AG04450 (cell line): ENCODE measurements at regions not wholly inside any gene's neighbourhood (a gene's known extent, or its start where the extent isn't known, plus 50 kb on each side); places are given as distances from the start of the nearest gene placed in this dataset.

Experiments
- CTCF ChIA-PET: fragments of 300-600, 350-600 bp; formaldehyde crosslinking; extraction: SDS; loops from one replicate; lab custom pipeline; 2022; ENCODE audit warnings: antibody characterized with exemption, inconsistent platforms; lab: Charles Lee
- POLR2A ChIA-PET: fragments of 350-600 bp; formaldehyde crosslinking; extraction: SDS; loops from one replicate; lab custom pipeline; 2021; ENCODE audit warnings: antibody characterized with exemption, inconsistent platforms; lab: Yijun Ruan, JAX
- DNase-seq: peaks from one replicate; pipeline ENCODE4 v3.0.0-alpha.2; 2011; ENCODE audit warnings: low read depth, low spot score
- H3K27ac ChIP-seq: one replicate; pipeline ENCODE4 v1.5.1; 2012; ENCODE audit warnings: low read depth, low read length, control low read depth
- H3K27me3 ChIP-seq: one replicate; pipeline ENCODE4 v1.6.0; 2012; ENCODE audit warnings: low read length; ENCODE audit not compliant: control insufficient read depth, insufficient read depth
- H3K4me3 ChIP-seq: 2 replicates; pipeline ENCODE4 v1.5.1; 2011; ENCODE audit warnings: mild to moderate bottlenecking, low read depth, low read length, control low read depth
- H3K9me3 ChIP-seq: 2 replicates; pipeline ENCODE4 v1.5.1; 2012; ENCODE audit warnings: low read length; ENCODE audit not compliant: control insufficient read depth, insufficient read depth
- TF ChIP-seq, protein P1 (sequence below): IDR thresholded peaks from 2 replicates; pipeline ENCODE4 v1.5.1; 2011; ENCODE audit warnings: low read depth, low read length, control low read depth, inconsistent platforms

GRCh38 chrX:51182545-51182944, 150.1 kb upstream of the NUDT10 start:
- no peaks in the 10 kb centered on the region for H3K9me3 ChIP-seq
- POLR2A ChIA-PET = no interaction called here
- H3K27me3 ChIP-seq = no peaks in the 10 kb centered on the region
- H3K27ac ChIP-seq = no peak overlapping the region
- no peak overlapping the region for H3K4me3 ChIP-seq
- TF ChIP-seq, protein P1, sequence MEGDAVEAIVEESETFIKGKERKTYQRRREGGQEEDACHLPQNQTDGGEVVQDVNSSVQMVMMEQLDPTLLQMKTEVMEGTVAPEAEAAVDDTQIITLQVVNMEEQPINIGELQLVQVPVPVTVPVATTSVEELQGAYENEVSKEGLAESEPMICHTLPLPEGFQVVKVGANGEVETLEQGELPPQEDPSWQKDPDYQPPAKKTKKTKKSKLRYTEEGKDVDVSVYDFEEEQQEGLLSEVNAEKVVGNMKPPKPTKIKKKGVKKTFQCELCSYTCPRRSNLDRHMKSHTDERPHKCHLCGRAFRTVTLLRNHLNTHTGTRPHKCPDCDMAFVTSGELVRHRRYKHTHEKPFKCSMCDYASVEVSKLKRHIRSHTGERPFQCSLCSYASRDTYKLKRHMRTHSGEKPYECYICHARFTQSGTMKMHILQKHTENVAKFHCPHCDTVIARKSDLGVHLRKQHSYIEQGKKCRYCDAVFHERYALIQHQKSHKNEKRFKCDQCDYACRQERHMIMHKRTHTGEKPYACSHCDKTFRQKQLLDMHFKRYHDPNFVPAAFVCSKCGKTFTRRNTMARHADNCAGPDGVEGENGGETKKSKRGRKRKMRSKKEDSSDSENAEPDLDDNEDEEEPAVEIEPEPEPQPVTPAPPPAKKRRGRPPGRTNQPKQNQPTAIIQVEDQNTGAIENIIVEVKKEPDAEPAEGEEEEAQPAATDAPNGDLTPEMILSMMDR = no peak
- no peak for DNase-seq
- CTCF ChIA-PET = no interaction called here

DNA sequence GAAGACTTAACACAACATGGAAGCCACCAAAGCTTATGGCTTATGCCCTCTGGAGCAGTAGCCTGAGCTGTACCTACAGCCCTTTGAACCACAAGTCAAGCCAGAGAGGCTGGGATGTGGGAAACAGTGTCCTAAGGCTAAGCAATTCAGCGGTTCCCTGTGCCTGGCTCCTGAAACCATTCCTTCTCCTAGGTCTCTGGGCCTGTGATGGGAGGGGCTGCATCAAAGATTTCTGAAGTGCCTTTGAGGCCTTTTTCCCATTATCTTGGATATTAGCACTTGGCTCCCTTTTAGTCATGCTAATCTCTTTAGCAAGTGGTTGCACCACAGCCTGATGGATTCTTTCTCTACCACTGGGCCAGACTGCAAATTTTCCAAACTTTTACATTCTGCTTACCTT, 140.5 kb upstream of the NUDT10 start:
- no peaks in the 10 kb centered on the region for H3K9me3 ChIP-seq

DNA sequence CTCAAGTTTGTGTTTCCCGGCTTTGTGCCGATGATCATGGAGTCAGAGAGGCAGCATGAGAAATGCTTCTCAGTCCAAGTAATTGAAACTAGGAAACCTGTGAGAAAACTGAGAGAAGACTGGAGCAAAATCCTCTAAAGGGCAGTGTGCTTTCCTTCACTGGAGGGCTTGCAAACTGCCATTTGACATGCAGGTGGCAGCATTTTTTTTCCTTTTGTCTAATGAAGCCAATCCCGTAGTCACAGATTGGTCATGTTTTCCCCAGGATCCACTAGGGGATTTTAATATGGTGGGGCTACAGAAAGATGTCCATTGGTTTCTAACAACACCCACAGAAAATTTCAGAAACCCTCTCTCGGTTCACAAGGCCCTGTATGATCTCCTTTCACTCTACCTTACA, 117.4 kb upstream of the NUDT10 start:
- Histone ChIP-seq H3K27ac (no peak overlapping the region), H3K4me3 (no peak overlapping the region), H3K9me3 (no peaks in the 10 kb centered on the region), H3K27me3 (no peaks in the 10 kb centered on the region)
- TF ChIP-seq, protein P1 = no peak
- no peak for DNase-seq
- ChIA-PET POLR2A (no interaction called here), CTCF (no interaction called here)

More for the DNA sequence above, 140.5 kb upstream of the NUDT10 start:
- Histone ChIP-seq H3K4me3 (no peak overlapping the region), H3K27me3 (no peaks in the 10 kb centered on the region), H3K27ac (no peak overlapping the region)
- DNase-seq = no peak
- TF ChIP-seq, protein P1 = no peak
- CTCF ChIA-PET = no interaction called here
- POLR2A ChIA-PET = no interaction called here

DNA sequence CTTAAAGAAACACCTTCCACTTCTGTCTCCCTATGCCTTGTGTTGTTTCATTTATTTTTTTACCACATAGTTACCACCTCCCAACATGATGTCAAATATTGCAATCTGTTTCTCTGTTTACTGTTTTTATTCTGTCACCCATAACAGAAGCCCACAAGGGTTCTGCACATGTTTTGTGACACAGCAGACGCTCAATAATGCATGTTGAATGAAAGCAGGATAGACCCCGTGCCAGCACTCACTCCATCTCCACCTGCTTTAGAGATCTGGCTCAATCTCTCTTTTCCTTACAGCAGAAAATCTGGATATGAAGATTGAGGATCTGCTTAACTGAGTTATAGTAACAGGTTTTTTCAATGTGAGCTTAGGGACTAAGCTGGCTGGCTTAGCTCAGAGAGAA, 116.8 kb upstream of the NUDT10 start:
- POLR2A ChIA-PET = no interaction called here
- DNase-seq = no peak
- H3K4me3 ChIP-seq = no peak overlapping the region
- H3K27me3 ChIP-seq = no peaks in the 10 kb centered on the region
- no peaks in the 10 kb centered on the region for H3K9me3 ChIP-seq
- TF ChIP-seq, protein P1 = no peak
- CTCF ChIA-PET = no interaction called here
- H3K27ac ChIP-seq = no peak overlapping the region

- peaks cover 3% of the 10 kb centered on the region; the same call in 1 of the 2 replicates for H3K9me3 ChIP-seq
- TF ChIP-seq, protein P1 = no peak
- DNase-seq = no peak
- H3K4me3 ChIP-seq = no peak overlapping the region
- CTCF ChIA-PET = no interaction called here
- H3K27ac ChIP-seq = no peak overlapping the region
- POLR2A ChIA-PET = no interaction called here
- no peaks in the 10 kb centered on the region for H3K27me3 ChIP-seq
Measured at GRCh38 chrX:51242212-51242611, 90.4 kb upstream of the NUDT10 start.
